Suppressor macrophage treated with lipopolysaccharide for 1 hour (primary cell): ENCODE measurements at regions not wholly inside any gene's neighbourhood (a gene's known extent, or its start where the extent isn't known, plus 50 kb on each side); places are given as distances from the start of the nearest gene placed in this dataset.
"Not testable (repeated sequence)": the region's sequence is repeated elsewhere in the genome, so short reads cannot be mapped to it uniquely, and the experiment has no call there.

Source experiments
- DNase-seq, 3 donors: peaks; one replicate each; pipeline ENCODE4 v3.0.0-alpha.2; 2020 to 2022

- no peak for DNase-seq
Observed at GRCh38 chr6:167208819-167209576, 51.2 kb upstream of the GPR31 start.

GRCh38 chr6:167209577-167209975, 51.8 kb upstream of the GPR31 start:
- no peak for DNase-seq

- no peak for DNase-seq
Observed at GRCh38 chr6:167210375-167211294, 52.9 kb upstream of the GPR31 start.

DNA sequence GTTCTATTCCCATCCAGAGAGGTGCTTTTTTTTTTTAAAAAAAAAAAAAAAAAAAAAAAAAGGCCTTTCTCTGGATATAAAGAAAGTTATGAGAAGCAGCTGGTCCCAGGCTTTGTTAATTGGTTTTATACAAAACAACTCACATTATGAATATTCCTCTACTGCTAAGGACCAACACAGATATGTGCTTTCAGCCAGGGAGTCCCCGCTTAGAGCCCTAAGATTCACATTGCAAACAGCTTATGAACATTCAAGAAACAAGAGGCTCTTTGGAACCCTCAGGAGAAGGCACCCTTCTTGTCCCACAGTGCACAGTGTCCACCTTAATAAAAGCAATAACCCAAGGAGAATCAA, 53.5 kb upstream of the GPR31 start:
- no peak for DNase-seq

GRCh38 chr6:167211881-167212712, 54.3 kb upstream of the GPR31 start:
- peak; percentile 49 to 67 (median 57) for DNase-seq

DNA sequence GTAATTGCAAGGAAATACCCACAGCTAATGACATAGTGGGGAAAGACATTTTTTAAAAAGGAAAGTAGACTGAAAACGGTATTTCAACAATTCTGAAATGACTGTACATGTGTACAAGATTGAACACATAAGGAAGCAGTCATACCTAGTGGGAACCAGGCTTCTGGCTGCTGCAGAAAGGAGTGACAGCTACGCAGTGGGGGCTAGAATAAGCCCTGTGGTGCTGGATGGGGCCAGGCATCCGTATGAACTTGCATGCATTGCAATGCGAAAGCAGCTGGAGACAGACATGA, 54.9 kb upstream of the GPR31 start:
- peak in 2 of 3 donors; percentile 7 to 29 for DNase-seq

DNA sequence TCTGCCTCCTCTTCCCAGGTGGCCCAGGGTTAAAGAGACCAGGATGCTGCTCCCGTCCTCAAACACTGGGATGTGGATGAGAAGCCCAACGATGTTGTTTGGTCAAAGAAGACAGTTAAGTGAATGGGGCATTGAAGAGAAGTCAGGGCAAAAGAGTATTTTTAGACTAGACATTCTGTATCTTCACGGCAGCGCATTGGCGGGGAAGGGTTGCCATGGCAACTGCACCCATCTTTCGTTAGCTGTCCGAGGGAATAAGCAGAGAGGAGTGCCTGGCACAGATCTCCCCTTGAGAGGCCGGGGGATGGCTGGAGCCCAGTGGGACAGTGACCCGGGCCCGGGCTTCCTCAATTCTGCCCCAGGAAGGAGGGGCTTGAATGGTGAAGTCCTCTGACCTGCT, 56.4 kb upstream of the GPR31 start:
- no peak for DNase-seq

DNA sequence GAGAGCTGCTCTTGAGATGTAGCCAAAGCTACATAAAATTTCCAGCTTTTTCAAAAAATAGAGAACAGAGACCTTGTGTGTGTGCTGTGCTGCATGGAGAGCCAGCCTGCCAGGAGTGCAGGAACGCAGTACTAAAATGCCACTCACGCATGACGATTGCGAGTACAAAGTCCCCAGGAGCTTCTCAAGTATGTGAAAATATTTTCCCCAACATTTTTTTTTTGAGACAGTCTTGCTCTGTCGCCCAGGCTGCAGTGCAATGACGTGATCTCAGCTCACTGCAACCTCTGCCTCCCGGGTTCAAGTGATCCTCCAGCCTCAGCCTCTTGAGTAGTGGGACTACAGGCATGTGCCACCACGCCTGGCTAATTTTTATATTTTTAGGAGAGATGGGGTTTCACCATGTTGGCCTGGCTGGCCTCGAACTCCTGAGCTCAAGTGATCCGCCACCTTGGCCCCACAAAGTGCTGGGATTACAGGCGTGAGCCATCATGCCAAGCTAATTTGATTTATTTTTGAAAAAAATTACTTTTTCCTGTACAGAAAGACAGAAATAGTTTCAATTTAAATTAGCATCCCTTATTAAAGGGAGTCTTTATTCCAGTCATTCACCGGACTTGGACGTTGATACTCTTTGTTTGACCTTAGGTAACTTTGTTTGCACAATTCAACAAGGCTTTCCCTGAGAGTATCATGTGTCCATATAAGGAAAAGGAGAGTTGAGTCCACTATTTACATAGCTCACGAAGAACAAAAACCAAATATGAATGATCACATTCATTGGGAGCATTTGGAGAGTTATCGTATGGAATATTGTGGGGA, 57.9 kb upstream of the GPR31 start:
- not testable (repeated sequence) for DNase-seq

DNA sequence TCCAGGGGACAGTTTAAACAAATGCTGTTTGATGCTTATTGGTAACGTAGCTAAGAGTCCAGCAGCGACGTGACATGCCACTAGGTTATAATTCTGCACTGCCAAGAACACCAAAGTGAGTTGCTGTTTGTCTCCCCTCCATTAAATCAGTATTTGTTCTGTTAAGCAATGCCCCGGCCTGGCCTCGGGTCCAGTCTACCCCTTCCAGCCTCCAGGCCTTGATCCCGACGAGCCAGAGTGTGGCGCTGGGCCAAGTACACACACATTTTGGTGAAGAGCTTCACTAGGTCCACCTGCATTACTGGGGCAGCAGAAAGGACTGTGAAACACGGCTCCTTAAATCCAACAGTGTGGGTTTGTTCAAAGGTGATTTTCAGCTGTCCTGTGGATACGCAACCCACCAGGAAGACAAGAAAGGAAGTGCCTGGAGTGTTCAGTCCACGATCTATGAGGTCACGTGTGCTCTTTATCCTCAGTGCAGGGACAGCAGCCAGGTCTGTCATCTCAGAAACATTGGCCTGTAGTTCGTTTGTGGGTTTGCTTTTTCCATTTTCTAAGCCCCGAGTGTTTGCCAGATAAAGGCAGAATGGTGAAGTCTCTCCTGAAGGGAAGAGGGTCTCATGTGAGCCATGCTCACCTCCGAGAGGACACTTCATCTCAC, 58.7 kb upstream of the GPR31 start:
- DNase-seq, result not testable (repeated sequence)

- not testable (repeated sequence) for DNase-seq
Observed at GRCh38 chr6:167217073-167217472, 59.3 kb upstream of the GPR31 start.

GRCh38 chr6:167217951-167218759, 60.4 kb upstream of the GPR31 start:
- DNase-seq, result peak in 2 of 3 donors; percentile 18 to 31

- DNase-seq, result not testable (repeated sequence)
Observed at GRCh38 chr6:167219079-167219478, 61.3 kb upstream of the GPR31 start.

DNA sequence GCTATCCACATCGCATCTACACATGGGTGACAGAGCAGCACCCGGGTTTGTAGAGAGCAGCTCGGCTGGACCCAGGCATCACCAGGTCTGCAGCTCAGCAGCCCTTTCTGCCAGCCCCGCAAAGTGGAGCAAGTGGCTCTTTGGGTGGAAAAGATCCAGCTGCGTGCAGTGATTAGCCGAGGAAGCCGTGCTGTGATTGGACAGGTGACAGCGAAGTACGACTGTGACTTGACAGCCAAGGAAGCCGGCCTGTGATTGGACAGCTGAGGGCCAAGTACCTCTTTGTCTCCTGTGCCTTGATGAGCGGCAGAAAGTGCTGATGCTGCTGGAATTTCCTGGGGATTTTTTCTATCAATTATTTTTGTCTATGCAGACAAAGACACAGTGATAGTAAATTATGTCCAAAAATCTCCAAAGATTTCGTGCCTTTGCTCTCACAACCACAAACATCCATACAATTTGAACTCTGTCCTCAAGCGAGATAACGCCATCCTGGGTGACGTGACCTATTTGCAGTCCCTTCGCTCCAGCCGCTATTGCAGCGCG, 62.3 kb upstream of the GPR31 start:
- DNase-seq, result no peak

GRCh38 chr6:167221400-167222201, 63.8 kb upstream of the GPR31 start:
- no peak for DNase-seq

DNA sequence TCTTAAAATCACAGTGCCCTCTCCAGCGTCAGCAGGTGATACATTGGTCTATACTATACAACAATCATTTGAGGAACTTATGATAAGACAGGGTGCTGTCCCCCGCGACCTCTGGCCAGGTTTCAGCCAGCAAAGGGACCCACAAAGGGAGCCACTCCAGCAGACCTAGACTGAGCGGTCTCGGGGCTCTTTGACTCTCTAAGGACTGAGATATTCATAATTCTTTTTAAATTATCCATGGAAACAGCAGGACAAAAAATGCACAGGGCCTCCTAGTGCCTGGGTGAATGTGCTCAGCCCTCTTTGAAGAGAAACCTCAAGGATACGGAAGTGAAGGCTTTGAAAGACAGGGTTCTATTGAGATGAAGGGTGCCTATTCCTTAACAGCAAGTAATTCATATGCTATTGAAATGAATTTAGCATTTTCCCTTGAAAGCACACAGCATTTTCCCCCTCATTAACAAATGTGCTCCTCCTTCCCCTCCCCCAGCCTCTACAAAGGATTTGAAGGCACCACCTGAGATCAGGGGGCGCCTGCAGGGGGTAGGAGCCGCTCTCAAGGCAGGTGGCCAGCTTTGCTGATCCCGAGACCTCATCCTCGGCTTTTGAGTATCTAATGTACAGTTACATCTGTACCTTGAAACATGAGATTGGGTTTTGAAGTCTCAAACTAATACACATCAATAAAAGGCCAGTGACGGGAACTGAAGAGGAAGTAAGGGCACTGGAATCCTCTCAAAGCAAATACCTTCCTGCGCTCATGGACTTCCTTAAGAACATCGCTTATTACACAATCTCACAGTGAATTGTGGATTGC, 65.3 kb upstream of the UNC93A start:
- DNase-seq, result peak in 1 of 3 donors; percentile 8

GRCh38 chr6:167226383-167226685, 64.8 kb upstream of the UNC93A start:
- DNase-seq, result no peak

- no peak for DNase-seq
Observed at GRCh38 chr6:167226791-167227190, 64.3 kb upstream of the UNC93A start.

DNA sequence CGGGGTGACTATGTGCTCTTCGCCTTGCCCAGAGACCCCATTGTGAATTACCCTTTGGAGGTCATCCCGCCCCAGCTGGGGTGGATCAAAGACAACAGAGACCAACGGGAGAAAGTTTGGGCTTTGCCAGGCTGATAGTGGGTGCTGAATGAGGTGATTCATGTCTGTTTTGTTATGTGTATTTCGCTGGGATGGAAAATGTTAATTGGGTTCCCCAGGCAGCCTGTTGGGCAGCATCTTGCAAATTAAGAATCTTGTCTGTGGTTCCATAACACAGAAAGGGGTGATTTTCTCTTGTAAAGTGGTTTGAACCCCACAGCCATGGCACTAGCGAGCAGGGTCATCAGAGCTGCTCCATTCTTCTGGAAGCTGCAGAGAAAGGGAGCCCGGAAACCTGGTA, 63.1 kb upstream of the UNC93A start:
- DNase-seq, result no peak

DNA sequence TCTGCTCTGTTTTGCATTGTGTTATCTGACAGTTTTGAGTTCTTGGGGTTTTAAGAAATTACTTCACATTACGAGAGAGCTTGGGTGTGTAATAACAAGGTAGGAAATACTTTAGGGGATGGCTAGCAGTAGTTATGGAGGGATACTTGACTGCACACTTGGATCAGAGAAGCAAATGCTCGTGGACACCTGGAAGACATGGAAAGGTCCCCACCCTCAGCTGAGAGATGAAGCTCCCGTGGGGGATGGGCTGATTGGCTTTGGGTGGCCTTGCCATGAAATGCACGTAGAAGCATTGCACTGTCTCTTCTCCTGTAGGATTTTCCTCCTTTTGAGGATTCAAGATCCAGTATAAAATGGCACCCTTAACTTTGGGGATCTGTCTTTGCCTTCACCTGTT, 61.5 kb upstream of the UNC93A start:
- DNase-seq, result no peak
